Epithelial cell of esophagus (primary cell): ENCODE measurements at regions not wholly inside any gene's neighbourhood (a gene's known extent, or its start where the extent isn't known, plus 50 kb on each side); places are given as distances from the start of the nearest gene placed in this dataset.
"Not testable (repeated sequence)": the region's sequence is repeated elsewhere in the genome, so short reads cannot be mapped to it uniquely, and the experiment has no call there.

Experiments used
- DNase-seq: peaks from one replicate; pipeline ENCODE4 v3.0.0; 2010; ENCODE audit warnings: low read depth
- H3K4me3 ChIP-seq: 2 replicates; pipeline ENCODE4 v1.5.1; 2011; ENCODE audit warnings: mild to moderate bottlenecking, low read length, control low read depth
- CTCF ChIP-seq: IDR thresholded peaks from 2 replicates; pipeline ENCODE4 v1.5.1; 2011; ENCODE audit warnings: low read depth, mild to moderate bottlenecking, low read length, control low read depth, inconsistent platforms; ENCODE audit not compliant: insufficient read depth; ENCODE audit errors: missing control alignments

GRCh38 chr18:44579745-44580144 is 100.9 kb upstream of the SETBP1 start:
- no peak for TF ChIP-seq CTCF
- DNase-seq = peak; percentile 28
- no peak overlapping the region for H3K4me3 ChIP-seq

- TF ChIP-seq CTCF = no peak
- no peak for DNase-seq
- no peak overlapping the region for H3K4me3 ChIP-seq
These were observed 100.5 kb upstream of the SETBP1 start for GRCh38 chr18:44580159-44580558.

- H3K4me3 ChIP-seq, DNase-seq: not testable (repeated sequence)
These were observed 99.9 kb upstream of the SETBP1 start for GRCh38 chr18:44580782-44581181.

GRCh38 chr18:44582456-44582855 is 98.2 kb upstream of the SETBP1 start:
- no peak overlapping the region for H3K4me3 ChIP-seq
- DNase-seq = no peak
- no peak for TF ChIP-seq CTCF

- H3K4me3 ChIP-seq = no peak overlapping the region
- TF ChIP-seq CTCF = no peak
- peak; percentile 37 for DNase-seq
These were observed 95.8 kb upstream of the SETBP1 start for GRCh38 chr18:44584900-44585299.

GRCh38 chr18:44586782-44587524 is 93.7 kb upstream of the SETBP1 start:
- H3K4me3 ChIP-seq = no peak overlapping the region
- DNase-seq = no peak
- TF ChIP-seq CTCF = no peak

- no peak overlapping the region for H3K4me3 ChIP-seq
- DNase-seq = no peak
- TF ChIP-seq CTCF = no peak
These were observed 92.2 kb upstream of the SETBP1 start for GRCh38 chr18:44588508-44588907.
